ENCODE measurements at regions not wholly inside any gene's neighbourhood (a gene's known extent, or its start where the extent isn't known, plus 50 kb on each side); places are given as distances from the start of the nearest gene placed in this dataset.

DNA sequence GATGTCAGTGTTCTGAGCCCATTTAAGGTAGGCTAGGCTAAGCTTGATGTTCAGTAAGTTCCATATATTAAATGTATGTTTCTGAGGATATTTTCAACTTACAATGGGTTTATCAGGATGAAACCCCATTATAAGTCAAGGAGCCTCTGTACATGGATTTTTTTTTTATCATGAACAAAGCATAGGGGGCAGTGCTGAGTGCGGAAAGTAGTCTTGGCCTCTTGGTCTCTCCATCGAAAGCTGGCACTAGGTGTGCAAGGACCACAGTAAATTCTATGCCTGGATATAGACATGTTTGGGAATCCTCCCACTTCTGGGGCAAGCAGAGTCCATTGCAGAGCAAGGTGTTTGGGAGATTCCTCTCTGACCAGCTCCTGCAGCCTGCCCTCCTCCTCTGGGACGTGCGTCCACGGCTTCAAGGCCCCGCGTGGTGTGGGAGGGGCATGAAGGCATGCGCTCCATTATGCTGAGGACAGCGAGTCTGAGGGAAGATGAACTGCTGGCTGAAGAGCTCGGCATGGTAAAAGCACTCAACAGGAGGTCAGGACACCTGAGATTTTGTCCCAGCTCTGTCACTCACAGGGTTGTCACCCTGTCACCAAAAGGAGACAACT is 122.9 kb upstream of the LIPC start:
- intact Hi-C loops (cut with micrococcal nuclease; ENCODE audit: unreplicated experiment): no loop called here
- ChIA-PET CTCF (no interaction called here), POLR2A (ENCODE audit: low non-redundant PET) (no interaction called here)
- H3K9me3 ChIP-seq (ENCODE audit: low read depth, low read length, poor library complexity, severe bottlenecking): no peaks in the 10 kb centered on the region
- no peak overlapping the region for H3K27ac ChIP-seq (ENCODE audit: low read depth, low read length, poor library complexity, severe bottlenecking)
- no TSS peak for BruUV-seq (replicated peaks)
- no peaks in the 10 kb centered on the region for H3K36me3 ChIP-seq (ENCODE audit: insufficient read depth, low read length, poor library complexity, severe bottlenecking)
- H3K4me1 ChIP-seq (ENCODE audit: insufficient read depth, low read length, poor library complexity, severe bottlenecking): peaks cover 40% of the 10 kb centered on the region
- H3K27me3 ChIP-seq (replicated peaks; ENCODE audit: insufficient read depth, low read depth, low read length, poor library complexity): no peaks in the 10 kb centered on the region
- no peak overlapping the region for H3K4me3 ChIP-seq (ENCODE audit: low read depth, low read length, poor library complexity, severe bottlenecking)
- no peak for TF ChIP-seq EZH2 (IDR thresholded peaks at IDR 0.05; ENCODE audit: borderline replicate concordance, low read depth, low read length, poor library complexity, severe bottlenecking)
- TF ChIP-seq, protein P1, sequence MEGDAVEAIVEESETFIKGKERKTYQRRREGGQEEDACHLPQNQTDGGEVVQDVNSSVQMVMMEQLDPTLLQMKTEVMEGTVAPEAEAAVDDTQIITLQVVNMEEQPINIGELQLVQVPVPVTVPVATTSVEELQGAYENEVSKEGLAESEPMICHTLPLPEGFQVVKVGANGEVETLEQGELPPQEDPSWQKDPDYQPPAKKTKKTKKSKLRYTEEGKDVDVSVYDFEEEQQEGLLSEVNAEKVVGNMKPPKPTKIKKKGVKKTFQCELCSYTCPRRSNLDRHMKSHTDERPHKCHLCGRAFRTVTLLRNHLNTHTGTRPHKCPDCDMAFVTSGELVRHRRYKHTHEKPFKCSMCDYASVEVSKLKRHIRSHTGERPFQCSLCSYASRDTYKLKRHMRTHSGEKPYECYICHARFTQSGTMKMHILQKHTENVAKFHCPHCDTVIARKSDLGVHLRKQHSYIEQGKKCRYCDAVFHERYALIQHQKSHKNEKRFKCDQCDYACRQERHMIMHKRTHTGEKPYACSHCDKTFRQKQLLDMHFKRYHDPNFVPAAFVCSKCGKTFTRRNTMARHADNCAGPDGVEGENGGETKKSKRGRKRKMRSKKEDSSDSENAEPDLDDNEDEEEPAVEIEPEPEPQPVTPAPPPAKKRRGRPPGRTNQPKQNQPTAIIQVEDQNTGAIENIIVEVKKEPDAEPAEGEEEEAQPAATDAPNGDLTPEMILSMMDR (conservative IDR thresholded peaks at IDR 0.05; ENCODE audit: low read depth, low read length): peak; percentile 42; the same call in 1 of the 2 replicates
- DNase-seq (ENCODE audit: low spot score): peak; percentile 14

DNA sequence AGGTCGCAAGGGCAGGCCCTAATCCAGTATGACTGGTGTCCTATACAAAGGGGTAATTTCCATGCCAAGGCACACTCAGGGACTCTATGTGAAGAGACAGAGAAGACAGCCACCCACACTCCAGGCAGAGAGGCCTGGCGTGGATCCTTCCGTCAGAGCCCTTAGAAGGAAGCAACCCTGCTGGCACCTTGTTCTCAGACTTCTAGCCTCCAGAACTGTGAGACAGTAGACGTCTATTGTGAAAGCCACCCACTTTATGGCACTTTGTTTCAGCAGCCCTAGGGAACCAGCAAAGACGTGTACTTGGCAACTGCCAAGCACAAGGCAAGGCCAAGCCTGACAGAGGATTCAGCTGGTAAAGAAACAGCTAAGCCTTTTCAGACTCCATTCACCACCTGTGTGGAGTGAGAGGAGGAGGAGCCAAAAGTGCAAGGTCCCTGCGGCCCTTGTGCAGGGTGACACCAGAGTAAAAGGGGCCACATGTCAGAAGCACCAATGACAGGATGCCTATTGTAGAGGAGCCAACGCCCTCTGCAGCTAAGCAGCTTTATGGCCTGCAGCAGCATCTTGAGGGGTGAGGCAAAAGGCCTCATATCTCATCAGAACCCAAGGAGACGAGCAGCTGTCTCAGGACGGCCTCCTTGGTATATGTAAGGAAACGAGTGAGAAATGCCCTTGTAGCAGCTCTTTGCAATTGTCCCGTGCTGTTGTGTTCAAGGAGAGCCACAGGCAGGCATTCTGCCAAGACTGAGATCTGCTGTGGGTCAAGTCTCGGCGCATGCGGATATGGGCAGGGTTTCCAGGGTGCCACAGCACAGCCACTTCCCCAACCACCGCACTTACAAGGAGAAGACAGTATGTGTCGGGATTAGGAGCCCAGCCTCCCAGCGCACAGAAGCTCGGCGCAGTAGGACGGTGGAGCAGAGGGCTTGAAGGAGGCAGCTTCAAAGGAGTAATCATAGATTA is 121.5 kb upstream of the LIPC start:
- H3K9me3 ChIP-seq (ENCODE audit: low read depth, low read length, poor library complexity, severe bottlenecking): no peaks in the 10 kb centered on the region
- peak; percentile 92 for DNase-seq (ENCODE audit: low spot score)
- CTCF ChIA-PET: no interaction called here
- POLR2A ChIA-PET (ENCODE audit: low non-redundant PET): interaction anchor here (0.6 kb wide), 1 partner anchor 20 kb away, joined by 3 read pairs; no protein-coding TSS in a partner anchor
- no peaks in the 10 kb centered on the region for H3K27me3 ChIP-seq (replicated peaks; ENCODE audit: insufficient read depth, low read depth, low read length, poor library complexity)
- intact Hi-C loops (cut with micrococcal nuclease; ENCODE audit: unreplicated experiment): no loop called here
- no peak overlapping the region for H3K4me3 ChIP-seq (ENCODE audit: low read depth, low read length, poor library complexity, severe bottlenecking)
- peak overlapping the region; percentile 16 for H3K27ac ChIP-seq (ENCODE audit: low read depth, low read length, poor library complexity, severe bottlenecking)
- TF ChIP-seq, protein P1 (conservative IDR thresholded peaks at IDR 0.05; ENCODE audit: low read depth, low read length): no peak
- TF ChIP-seq EZH2 (IDR thresholded peaks at IDR 0.05; ENCODE audit: borderline replicate concordance, low read depth, low read length, poor library complexity, severe bottlenecking): no peak
- H3K4me1 ChIP-seq (ENCODE audit: insufficient read depth, low read length, poor library complexity, severe bottlenecking): peaks cover 40% of the 10 kb centered on the region
- BruUV-seq (replicated peaks): no TSS peak
- H3K36me3 ChIP-seq (ENCODE audit: insufficient read depth, low read length, poor library complexity, severe bottlenecking): no peaks in the 10 kb centered on the region

DNA sequence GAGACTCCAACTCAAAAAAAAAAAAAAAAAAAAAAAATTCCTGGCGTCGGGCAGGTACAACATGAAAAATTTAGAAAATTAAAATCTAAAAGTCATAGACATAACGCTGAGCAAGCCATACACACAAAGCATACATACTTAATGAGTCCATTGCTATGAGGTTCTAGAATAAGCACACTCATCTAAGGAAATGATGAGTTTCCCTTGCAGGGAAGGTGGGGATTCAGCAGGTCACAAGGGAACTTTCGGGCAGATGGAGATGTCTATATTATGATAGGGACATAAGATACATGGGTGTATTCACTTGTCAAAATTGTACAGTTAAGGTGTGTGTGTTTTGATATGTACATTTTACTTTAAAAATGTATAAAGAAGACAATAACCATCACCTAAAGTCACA is 120.2 kb upstream of the LIPC start:
- no peak overlapping the region for H3K4me3 ChIP-seq (ENCODE audit: low read depth, low read length, poor library complexity, severe bottlenecking)
- no peak overlapping the region for H3K27ac ChIP-seq (ENCODE audit: low read depth, low read length, poor library complexity, severe bottlenecking)
- H3K9me3 ChIP-seq (ENCODE audit: low read depth, low read length, poor library complexity, severe bottlenecking): no peaks in the 10 kb centered on the region
- ChIA-PET POLR2A (ENCODE audit: low non-redundant PET) (no interaction called here), CTCF (no interaction called here)
- DNase-seq (ENCODE audit: low spot score): no peak
- no peaks in the 10 kb centered on the region for H3K27me3 ChIP-seq (replicated peaks; ENCODE audit: insufficient read depth, low read depth, low read length, poor library complexity)
- H3K4me1 ChIP-seq (ENCODE audit: insufficient read depth, low read length, poor library complexity, severe bottlenecking): peaks cover 34% of the 10 kb centered on the region
- no TSS peak for BruUV-seq (replicated peaks)
- TF ChIP-seq, protein P1 (conservative IDR thresholded peaks at IDR 0.05; ENCODE audit: low read depth, low read length): no peak
- no peak for TF ChIP-seq EZH2 (IDR thresholded peaks at IDR 0.05; ENCODE audit: borderline replicate concordance, low read depth, low read length, poor library complexity, severe bottlenecking)
- H3K36me3 ChIP-seq (ENCODE audit: insufficient read depth, low read length, poor library complexity, severe bottlenecking): no peaks in the 10 kb centered on the region
- intact Hi-C loops (cut with micrococcal nuclease; ENCODE audit: unreplicated experiment): no loop called here
